Mesothelial cell of epicardium (in vitro differentiated cells): ENCODE measurements at regions not wholly inside any gene's neighbourhood (a gene's known extent, or its start where the extent isn't known, plus 50 kb on each side); places are given as distances from the start of the nearest gene placed in this dataset.

Experiments
- DNase-seq, 2 experiments: peaks; one replicate each; pipeline ENCODE4 v3.0.0; 2021; ENCODE audit warnings: low spot score in 2 of 2; ENCODE audit not compliant: unreplicated experiment in 2 of 2
- H3K27ac Mint-ChIP-seq: 2 replicates; pipeline ENCODE4 v1.8.0; 2021; ENCODE audit warnings: mixed read lengths
- H3K27me3 Mint-ChIP-seq: 2 replicates; pipeline ENCODE4 v1.8.0; 2021; ENCODE audit warnings: low read depth, mixed read lengths
- H3K36me3 Mint-ChIP-seq: 2 replicates; pipeline ENCODE4 v1.8.0; 2021; ENCODE audit warnings: mixed read lengths
- H3K4me1 Mint-ChIP-seq: 2 replicates; pipeline ENCODE4 v1.8.0; 2021; ENCODE audit warnings: mixed read lengths
- H3K4me3 Mint-ChIP-seq: 2 replicates; pipeline ENCODE4 v1.8.0; 2021; ENCODE audit warnings: mild to moderate bottlenecking, moderate library complexity, mixed read lengths
- H3K9me3 Mint-ChIP-seq: 2 replicates; pipeline ENCODE4 v1.8.0; 2021; ENCODE audit warnings: mixed read lengths
- CTCF ChIP-seq: fragments of 200-600 bp; sonication (generic); IDR thresholded peaks from one replicate; pipeline ENCODE4 v1.5.0; 2021; ENCODE audit warnings: antibody characterized with exemption; ENCODE audit not compliant: unreplicated experiment

DNA sequence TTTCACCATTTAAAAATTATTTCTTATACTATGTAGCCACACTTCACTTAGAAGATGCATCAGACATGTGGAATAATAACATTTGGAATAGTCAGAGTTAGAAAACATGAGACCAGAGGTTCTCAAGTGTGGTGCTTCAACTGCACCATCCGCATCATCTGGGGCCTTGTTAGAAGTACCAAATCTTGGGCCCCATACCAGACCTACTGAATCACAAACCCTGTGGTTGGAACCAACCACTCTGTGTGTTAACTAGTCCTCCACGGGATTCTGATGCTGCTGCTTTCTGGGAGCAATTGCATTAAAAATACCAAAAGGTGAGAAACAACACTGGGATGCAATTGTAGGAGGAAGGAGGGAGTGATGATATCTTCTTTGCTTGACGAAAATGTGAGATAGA, 125.2 kb downstream of the GNAT3 start:
- Mint-ChIP-seq H3K4me1 (peaks cover 42% of the 10 kb centered on the region), H3K9me3 (peaks cover 3% of the 10 kb centered on the region), H3K27me3 (no peaks in the 10 kb centered on the region), H3K4me3 (no peak overlapping the region), H3K27ac (no peak overlapping the region), H3K36me3 (no peaks in the 10 kb centered on the region)
- no peak for DNase-seq
- no peak for TF ChIP-seq CTCF

GRCh38 chr7:80385508-80385907, 126.4 kb downstream of the GNAT3 start:
- H3K4me3 Mint-ChIP-seq: no peak overlapping the region
- no peaks in the 10 kb centered on the region for H3K27me3 Mint-ChIP-seq
- H3K4me1 Mint-ChIP-seq: peaks cover 46% of the 10 kb centered on the region
- DNase-seq: no peak
- peak overlapping the region; percentile 50 for H3K27ac Mint-ChIP-seq
- no peak for TF ChIP-seq CTCF
- H3K36me3 Mint-ChIP-seq: no peaks in the 10 kb centered on the region
- H3K9me3 Mint-ChIP-seq: no peaks in the 10 kb centered on the region

GRCh38 chr7:80380957-80381356, 130.9 kb downstream of the GNAT3 start:
- Mint-ChIP-seq H3K4me3 (no peak overlapping the region), H3K9me3 (peaks cover 15% of the 10 kb centered on the region), H3K36me3 (peaks cover 7% of the 10 kb centered on the region), H3K4me1 (peaks cover 39% of the 10 kb centered on the region), H3K27me3 (no peaks in the 10 kb centered on the region), H3K27ac (no peak overlapping the region)
- TF ChIP-seq CTCF: no peak
- DNase-seq: no peak

DNA sequence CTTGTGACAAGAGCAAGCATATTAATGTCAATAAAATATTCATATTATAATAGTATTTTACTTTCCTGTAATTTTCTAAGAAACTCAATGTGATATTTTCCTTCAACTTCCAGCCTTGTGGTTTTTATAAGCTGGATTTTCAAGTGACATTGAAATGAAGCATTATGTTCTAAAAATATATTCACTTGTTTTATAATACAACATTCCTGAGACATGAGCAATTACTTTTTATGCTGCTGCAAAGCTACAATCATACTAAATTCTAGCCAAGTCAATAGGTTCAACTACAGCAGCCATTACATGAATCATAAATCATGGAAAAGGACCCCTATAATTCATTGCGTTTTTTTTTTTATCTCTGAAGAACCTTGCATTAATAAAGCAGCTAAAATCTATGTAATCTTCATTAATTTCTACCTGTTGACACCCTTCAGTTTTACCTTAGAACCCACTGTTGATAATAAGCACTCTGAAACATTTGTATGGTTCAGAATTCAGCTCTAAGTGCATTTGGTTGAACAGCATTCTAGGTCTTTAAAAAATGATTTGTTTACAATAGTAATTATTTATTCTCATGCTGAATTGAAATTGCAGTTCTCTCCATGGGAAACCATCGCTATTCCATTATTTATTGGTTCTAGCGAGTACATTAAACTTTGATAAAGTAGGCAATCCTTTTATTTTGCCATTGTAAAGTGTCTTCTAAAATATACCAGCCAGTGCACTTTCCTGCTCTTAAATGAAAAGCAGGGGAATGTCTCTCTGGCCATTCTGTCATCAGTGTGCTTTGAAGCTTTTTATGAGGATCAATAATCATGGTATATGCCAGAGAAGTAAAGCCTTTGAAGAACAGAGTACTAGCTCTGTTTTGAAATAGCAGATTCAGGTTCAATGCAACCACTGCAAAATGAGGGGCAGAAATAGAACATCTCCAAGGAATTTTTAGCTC, 132.6 kb downstream of the GNAT3 start:
- no peaks in the 10 kb centered on the region for H3K27me3 Mint-ChIP-seq
- H3K4me3 Mint-ChIP-seq: no peak overlapping the region
- H3K36me3 Mint-ChIP-seq: peaks cover 7% of the 10 kb centered on the region
- peaks cover 15% of the 10 kb centered on the region for H3K9me3 Mint-ChIP-seq
- DNase-seq: no peak
- peak overlapping the region; percentile 56 for H3K27ac Mint-ChIP-seq
- TF ChIP-seq CTCF: no peak
- peaks cover 26% of the 10 kb centered on the region for H3K4me1 Mint-ChIP-seq

- TF ChIP-seq CTCF: no peak
- Mint-ChIP-seq H3K27me3 (no peaks in the 10 kb centered on the region), H3K36me3 (peaks cover 7% of the 10 kb centered on the region), H3K4me1 (peaks cover 26% of the 10 kb centered on the region), H3K4me3 (no peak overlapping the region), H3K9me3 (peaks cover 15% of the 10 kb centered on the region), H3K27ac (no peak overlapping the region)
- DNase-seq: no peak
These were observed 137.5 kb downstream of the GNAT3 start for GRCh38 chr7:80374321-80374720.
